ENCODE measurements at regions not wholly inside any gene's neighbourhood (a gene's known extent, or its start where the extent isn't known, plus 50 kb on each side); places are given as distances from the start of the nearest gene placed in this dataset.

DNA sequence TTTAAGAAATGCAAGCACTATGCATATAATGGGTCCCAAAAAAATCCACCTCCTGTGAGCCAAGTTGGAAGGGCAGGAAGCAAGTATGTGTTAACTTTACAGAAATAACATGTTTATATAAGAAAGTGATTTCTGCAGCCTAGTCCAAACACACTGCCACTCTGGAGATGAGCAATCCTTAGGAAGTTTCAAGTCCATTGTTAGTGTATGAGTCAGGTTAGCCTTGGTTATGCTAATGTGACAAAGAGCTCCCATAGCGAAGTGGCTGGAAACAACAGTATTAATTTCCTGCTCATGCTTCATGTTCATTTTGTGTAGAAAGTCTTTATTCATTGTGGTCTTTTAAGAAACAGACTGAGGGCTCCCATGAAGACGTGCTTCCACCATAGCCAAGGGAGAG lies 121.4 kb downstream of the TBXT start:
- DNase-seq: no peak

DNA sequence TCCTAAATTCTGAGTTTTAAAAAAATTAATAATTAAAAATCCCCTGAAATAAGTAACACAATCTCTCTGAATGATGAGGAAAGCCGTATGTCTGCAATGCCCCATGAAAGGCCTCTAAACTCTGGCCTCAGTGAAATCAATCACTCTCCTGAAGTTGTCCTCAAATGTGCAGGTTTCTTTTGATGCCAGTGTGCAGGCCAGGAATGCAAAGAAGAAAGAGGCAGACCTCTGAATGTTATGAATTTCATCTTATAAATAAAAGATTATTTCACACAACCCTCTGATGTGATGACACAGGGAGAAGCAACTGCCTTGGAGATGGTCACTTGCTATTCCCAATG lies 121.8 kb downstream of the TBXT start:
- no peak for DNase-seq

DNA sequence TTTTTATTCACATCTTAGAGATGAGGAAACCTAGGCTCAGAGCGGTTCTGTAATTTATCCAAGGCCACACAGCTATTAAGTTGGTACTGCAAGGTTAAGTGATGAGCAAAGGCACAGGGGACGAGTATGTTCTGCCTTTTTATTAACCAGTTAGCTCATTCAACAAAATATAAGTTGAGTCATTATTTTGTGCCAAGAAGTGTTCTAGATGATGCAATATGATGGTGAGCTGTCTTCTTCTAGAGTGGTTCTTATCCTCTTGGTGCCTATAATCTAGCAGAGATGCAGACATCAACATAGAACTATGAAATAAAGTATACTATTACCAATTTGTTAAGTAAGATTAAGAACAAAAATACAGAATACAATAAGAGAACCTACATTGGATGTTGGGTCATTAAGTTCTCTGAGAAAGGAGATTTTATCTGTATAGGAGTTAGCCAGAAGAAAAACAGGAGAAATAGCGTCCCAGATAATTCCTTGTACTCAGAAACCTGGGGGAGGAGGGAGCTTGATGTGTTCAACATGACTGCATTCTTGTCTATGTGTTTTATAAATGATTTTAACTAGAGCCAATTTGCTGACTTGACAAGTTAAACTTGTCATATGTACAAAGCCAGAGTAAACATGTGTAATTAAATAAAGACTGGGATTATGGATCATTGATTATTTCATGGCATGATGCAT lies 122.3 kb downstream of the TBXT start:
- DNase-seq: no peak

- DNase-seq: no peak
Observed at GRCh38 chr6:166041277-166041676, 126.4 kb downstream of the TBXT start.

DNA sequence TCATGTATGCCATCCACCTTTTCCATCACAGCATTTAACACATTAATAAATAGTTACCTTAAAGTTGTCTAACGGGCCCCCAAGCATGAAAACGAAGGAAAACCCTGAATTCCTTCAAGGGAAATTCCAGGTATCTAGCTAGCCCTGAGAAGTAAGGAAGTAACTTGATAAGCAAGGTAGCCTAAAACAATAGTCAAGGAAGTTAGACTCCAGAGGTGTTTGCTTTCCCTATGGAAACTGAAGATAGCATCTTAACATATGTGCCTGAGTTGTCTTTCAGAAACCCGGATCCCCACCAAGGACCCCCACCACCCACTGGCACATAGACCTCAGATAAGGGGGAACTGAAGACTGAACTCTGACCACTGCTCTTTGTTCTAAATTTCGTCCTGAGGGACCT lies 127.4 kb downstream of the TBXT start:
- no peak for DNase-seq

- DNase-seq: no peak
Observed at GRCh38 chr6:166036316-166037095, 131.1 kb downstream of the TBXT start.

- no peak for DNase-seq
Observed at GRCh38 chr6:166032366-166033200, 135.1 kb downstream of the TBXT start.

- DNase-seq: no peak
Observed at GRCh38 chr6:166031275-166031674, 136.4 kb downstream of the TBXT start.

- no peak for DNase-seq
Observed at GRCh38 chr6:166029506-166029905, 138.1 kb downstream of the TBXT start.

DNA sequence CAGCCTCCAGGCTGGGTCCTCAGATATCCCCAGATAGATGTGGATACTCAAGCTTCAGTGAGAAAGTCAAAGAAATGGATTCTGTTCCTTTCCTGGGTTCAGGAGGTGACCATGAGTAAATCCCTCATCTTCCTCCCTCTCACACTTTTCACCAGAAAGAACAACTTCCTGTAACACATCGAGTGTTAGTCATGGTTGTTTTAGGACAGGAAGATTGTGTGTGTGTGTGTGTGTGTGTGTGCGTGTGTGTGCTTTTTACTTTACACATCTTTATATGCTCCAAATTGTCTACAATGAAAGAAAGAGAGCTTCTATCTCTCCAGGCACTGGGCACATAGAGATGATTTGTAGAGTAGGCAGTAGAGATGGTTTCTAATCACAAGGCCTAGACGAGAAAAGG lies 139.9 kb downstream of the TBXT start:
- no peak for DNase-seq

- DNase-seq: no peak
Observed at GRCh38 chr6:166026586-166027126, 141.0 kb downstream of the TBXT start.

- no peak for DNase-seq
Observed at GRCh38 chr6:166025149-166025898, 142.3 kb downstream of the TBXT start.

- no peak for DNase-seq
Observed at GRCh38 chr6:166024252-166024651, 143.4 kb downstream of the TBXT start.

GRCh38 chr6:166023273-166023989 lies 144.2 kb downstream of the TBXT start:
- DNase-seq: no peak

- DNase-seq: no peak
Observed at GRCh38 chr6:166021429-166021828, 146.2 kb downstream of the TBXT start.

DNA sequence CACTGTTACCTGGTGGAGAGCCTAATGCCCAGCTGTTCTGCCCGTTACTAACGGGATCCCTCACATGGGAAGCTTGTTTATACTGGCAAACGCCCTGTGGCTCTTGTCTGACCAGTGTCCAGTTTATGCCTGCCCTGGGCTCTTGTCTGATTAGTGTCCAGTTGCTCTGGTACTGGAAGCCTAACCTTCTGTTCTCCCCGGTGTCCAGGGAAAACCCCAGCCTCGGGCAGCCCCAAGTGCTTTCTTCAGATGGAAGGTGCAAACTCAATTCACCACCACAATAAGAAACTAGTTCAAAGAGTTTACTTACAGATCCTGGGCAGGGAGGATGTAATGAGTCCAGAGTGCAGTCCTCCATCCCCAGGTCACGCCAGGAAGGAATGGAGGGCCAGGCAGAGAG lies 148.4 kb downstream of the TBXT start:
- DNase-seq: no peak

DNA sequence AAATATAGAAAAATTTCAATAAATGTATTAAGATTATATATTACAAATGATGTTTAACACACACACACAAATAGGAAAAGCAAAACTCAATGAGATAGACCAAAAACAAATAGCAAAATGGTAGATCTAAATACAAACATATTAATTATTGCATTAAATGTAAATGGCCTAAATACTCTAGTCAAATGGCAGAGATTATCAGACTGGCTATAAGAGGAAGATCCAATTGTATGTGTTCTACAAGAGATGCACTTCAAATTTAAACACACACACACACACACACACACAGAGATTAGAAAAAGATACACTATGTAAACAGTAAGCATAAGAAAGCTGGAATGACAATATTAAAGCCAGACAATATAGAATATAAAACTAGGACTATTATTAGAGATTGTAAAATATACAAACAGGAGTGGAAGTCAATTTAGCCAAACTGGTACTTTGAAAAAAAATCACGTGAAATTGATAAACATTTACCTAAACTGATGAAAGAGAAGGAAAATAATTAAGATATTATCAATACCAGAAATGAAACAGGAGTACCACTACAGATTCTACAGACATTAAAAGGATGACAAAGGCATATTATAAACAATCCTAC lies 150.5 kb downstream of the TBXT start:
- DNase-seq: no peak

- no peak for DNase-seq
Observed at GRCh38 chr6:166014966-166015365, 152.7 kb downstream of the TBXT start.

GRCh38 chr6:166010136-166010960 lies 157.3 kb downstream of the TBXT start:
- no peak for DNase-seq

DNA sequence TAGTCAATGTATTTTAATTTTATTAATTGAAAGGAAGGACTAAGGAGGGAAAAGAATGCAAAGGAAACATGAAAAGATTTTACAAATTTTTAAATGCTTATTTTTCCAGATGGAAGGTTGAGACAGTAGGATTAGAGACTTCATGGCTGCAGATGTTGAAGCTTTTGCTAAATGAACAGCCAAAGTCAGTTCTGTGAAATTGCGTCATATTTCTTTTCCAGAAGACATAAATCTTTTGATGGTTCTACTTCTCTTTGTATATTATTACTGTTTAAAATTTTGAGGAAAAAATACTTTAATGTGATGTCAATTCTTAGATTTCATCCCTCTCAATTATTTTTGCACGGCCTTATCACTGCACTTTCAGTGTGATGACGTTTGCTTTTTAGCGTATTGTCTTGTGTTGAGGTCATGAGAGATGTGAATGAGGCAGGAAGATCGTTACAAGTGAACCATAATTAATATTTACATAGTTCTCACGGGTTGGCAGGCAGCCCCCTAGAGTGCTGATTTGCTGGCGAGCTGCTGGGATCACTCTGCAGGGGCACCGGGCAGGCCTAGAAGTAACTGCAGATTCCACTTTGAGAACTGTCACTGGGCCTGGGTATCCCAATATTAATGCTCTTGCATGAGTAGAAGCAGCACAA lies 158.1 kb downstream of the TBXT start:
- DNase-seq: no peak
